Right lobe of liver (tissue), 6 donors: ENCODE measurements at regions not wholly inside any gene's neighbourhood (a gene's known extent, or its start where the extent isn't known, plus 50 kb on each side); places are given as distances from the start of the nearest gene placed in this dataset.

Source experiments
- ATAC-seq, 4 donors: fragments of 200-7000 bp; cut with Tn5 transposase; one replicate each; pipeline ENCODE4 v1.9.1; 2020; ENCODE audit warnings: mild to moderate bottlenecking in 4 of 4, moderate library complexity in 4 of 4
- DNase-seq, 3 donors: peaks; one replicate each; pipeline ENCODE4 v3.0.0-alpha.2; 2020
- H3K27ac ChIP-seq, 3 donors: fragments of 200-600 bp; one replicate each; pipeline ENCODE4 v1.8.0; 2022
- H3K27me3 ChIP-seq, 2 donors: fragments of 200-600 bp; one replicate each; pipeline ENCODE4 v1.8.0; 2022
- H3K36me3 ChIP-seq, 4 donors: fragments of 200-600 bp; sonication (generic) in 1 of 4; one replicate each; pipeline versions ENCODE4 v1.5.1 to v1.8.0; 2017 to 2022; ENCODE audit warnings: control low read depth in 1 of 4
- H3K4me1 ChIP-seq, 4 donors: fragments of 200-600 bp; sonication (generic) in 1 of 4; one replicate each; pipeline versions ENCODE4 v1.5.1 to v1.8.0; 2017 to 2022; ENCODE audit warnings: control low read depth in 1 of 4
- H3K4me3 ChIP-seq, 3 donors: fragments of 200-600 bp; one replicate each; pipeline ENCODE4 v1.8.0; 2022
- H3K9me3 ChIP-seq, 4 donors: fragments of 200-600 bp; sonication (generic) in 1 of 4; one replicate each; pipeline versions ENCODE4 v1.5.1 to v1.8.0; 2017 to 2022; ENCODE audit warnings: control low read depth in 1 of 4
- POLR2A ChIP-seq: fragments of 450-650 bp; IDR thresholded peaks from one replicate; pipeline ENCODE4 v1.6.1; 2017; ENCODE audit warnings: antibody characterized with exemption, mild to moderate bottlenecking
- WGBS: methylation state at CpG from one replicate; pipeline ENCODE4 v1.1.6; 2018; ENCODE audit warnings: low coverage, low lambda C conversion rate; ENCODE audit not compliant: insufficient coverage; ENCODE audit errors: missing lambda C conversion rate; 5-methylcytosine and 5-hydroxymethylcytosine counted together
- intact Hi-C, 2 donors: fragments of 100-400 bp; cut with DNase I; formaldehyde crosslinking; loops; one replicate each; pipeline versions ENCODE4 v1.11.2 to v1.14.1; 2022
- TF ChIP-seq, protein P1 (sequence below), 4 donors: fragments of 200-600 bp in 3 of 4; fragments of 450-650 bp in 1 of 4; IDR thresholded peaks; one replicate each; pipeline versions ENCODE4 v1.5.1 to v1.8.0; 2016 to 2022; ENCODE audit warnings: antibody characterized with exemption in 4 of 4, mild to moderate bottlenecking in 2 of 4
- donor health status: DM: no; HTN: yes; CAD: no.
- donor health status: DM: no; HTN: no; CAD: no.
- donor health status: DM: no; HTN: no; CAD: no.
- donor health status: DM: no; HTN: yes; CAD: no.
- donor health status: DM: no; HTN: yes; CAD: no.

DNA sequence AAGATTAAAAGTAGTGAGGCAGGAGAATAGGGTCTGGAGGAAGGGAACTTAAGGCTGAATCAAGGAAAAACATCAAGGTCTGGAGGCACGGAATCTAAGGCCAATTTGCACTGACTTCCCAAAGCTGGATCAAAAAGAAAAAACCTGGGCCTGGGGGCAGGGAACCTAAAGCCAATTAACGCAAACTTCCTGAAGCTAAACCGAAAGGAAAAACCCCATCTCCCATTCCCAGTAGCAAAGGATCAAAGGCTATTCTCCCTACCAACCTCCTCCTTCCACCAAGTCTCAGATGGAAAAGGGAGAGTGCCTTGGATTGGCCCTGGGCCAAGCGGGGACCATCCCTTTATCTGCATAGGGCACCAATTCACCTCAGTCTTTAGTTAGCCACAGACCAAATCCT lies 384.2 kb downstream of the GRIN2B start:
- intact Hi-C loops: no loop called here
- WGBS: 67% methylated on average over 2 of the region's 4 CpGs
- Histone ChIP-seq H3K9me3 (no peaks in the 10 kb centered on the region), H3K4me3 (no peak overlapping the region), H3K36me3 (no peaks in the 10 kb centered on the region), H3K4me1 (peaks cover 0 to 6% (median 1%) of the 10 kb centered on the region in 4 donors), H3K27me3 (no peaks in the 10 kb centered on the region), H3K27ac (no peak overlapping the region)
- ATAC-seq (no peak), DNase-seq (no peak)
- no peak for TF ChIP-seq POLR2A
- TF ChIP-seq, protein P1, sequence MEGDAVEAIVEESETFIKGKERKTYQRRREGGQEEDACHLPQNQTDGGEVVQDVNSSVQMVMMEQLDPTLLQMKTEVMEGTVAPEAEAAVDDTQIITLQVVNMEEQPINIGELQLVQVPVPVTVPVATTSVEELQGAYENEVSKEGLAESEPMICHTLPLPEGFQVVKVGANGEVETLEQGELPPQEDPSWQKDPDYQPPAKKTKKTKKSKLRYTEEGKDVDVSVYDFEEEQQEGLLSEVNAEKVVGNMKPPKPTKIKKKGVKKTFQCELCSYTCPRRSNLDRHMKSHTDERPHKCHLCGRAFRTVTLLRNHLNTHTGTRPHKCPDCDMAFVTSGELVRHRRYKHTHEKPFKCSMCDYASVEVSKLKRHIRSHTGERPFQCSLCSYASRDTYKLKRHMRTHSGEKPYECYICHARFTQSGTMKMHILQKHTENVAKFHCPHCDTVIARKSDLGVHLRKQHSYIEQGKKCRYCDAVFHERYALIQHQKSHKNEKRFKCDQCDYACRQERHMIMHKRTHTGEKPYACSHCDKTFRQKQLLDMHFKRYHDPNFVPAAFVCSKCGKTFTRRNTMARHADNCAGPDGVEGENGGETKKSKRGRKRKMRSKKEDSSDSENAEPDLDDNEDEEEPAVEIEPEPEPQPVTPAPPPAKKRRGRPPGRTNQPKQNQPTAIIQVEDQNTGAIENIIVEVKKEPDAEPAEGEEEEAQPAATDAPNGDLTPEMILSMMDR (IDR thresholded peaks at IDR 0.05): no peak

DNA sequence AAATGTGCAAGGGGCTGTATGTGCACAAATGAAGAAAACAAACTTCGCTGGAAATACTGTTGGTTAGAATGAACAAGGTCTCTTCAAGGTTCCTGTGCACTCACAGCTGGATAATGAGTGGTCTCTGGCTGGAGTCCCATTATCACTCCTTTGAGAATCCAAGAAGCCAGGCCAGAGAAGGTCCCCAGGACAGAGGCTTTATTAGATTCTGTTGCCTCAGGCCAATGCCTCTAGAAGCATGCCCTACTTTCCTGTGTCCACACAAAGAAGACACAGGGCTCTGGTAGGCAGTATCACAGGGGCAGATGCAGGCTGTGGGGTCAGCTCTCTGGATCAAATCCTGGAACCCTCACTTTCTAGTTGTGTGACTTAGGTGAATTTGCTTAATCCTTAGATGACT lies 384.7 kb downstream of the GRIN2B start:
- Histone ChIP-seq H3K27ac (no peak overlapping the region), H3K4me1 (peaks cover 0 to 9% (median 2%) of the 10 kb centered on the region in 4 donors), H3K9me3 (no peaks in the 10 kb centered on the region), H3K4me3 (no peak overlapping the region), H3K36me3 (no peaks in the 10 kb centered on the region), H3K27me3 (no peaks in the 10 kb centered on the region)
- TF ChIP-seq, protein P1 (IDR thresholded peaks at IDR 0.05): no peak
- no peak for TF ChIP-seq POLR2A
- DNase-seq (no peak), ATAC-seq (no peak)
- WGBS: 73% methylated on average over 1 of the region's 1 CpG
- intact Hi-C loops: no loop called here

DNA sequence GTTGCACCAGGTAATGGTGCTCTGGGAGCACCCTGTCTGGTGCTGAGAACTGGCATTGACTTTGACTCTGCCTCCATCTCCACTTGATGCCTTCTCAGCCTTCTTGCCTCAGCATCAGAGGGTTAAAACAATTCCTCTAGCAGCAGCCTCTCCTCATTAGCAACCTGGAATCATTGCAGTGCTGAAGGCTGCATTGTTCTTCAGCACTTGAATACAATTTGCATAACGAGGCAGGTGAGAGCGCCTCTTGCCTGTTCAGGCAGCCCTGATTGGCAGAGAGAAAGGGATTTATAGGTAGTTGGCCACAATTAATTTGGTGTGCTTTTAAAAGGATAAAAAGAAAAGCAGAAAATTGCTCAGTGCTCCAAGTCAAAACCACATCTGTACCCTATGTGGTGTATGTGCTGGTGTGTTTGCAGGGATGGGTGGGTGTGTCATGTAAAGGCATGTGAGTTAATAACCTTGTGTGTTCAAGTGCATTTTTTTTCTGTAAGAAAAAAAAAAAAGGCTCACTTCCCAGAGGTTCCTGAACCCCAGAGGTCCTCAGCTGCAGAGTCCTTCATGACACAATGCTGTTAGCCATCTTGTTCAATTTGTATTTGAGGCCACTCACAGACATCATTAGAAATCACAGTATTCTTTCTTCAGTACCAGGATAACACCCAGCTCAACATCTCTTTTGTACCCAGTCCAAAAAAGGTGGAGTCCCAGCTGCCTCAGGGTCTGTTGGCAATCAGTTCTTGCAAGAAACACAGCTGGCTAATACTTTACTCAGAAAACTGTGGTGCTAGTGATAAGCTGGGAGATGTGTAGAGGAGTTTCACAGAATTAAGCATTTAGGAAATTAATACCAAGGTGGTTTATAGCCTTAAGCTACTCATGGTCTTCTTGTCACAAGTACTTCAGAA lies 385.6 kb downstream of the GRIN2B start:
- peaks cover 0 to 9% (median 4%) of the 10 kb centered on the region in 4 donors for H3K4me1 ChIP-seq
- H3K36me3 ChIP-seq: no peaks in the 10 kb centered on the region
- no peak overlapping the region for H3K4me3 ChIP-seq
- no peaks in the 10 kb centered on the region for H3K9me3 ChIP-seq
- no peaks in the 10 kb centered on the region for H3K27me3 ChIP-seq
- no peak overlapping the region for H3K27ac ChIP-seq
- TF ChIP-seq POLR2A: no peak
- TF ChIP-seq, protein P1 (IDR thresholded peaks at IDR 0.05): no peak
- DNase-seq: no peak
- 95% methylated on average over 2 of the region's 2 CpGs for WGBS
- intact Hi-C loops: no loop called here
- peak in 1 of 4 donors; percentile 18 for ATAC-seq

DNA sequence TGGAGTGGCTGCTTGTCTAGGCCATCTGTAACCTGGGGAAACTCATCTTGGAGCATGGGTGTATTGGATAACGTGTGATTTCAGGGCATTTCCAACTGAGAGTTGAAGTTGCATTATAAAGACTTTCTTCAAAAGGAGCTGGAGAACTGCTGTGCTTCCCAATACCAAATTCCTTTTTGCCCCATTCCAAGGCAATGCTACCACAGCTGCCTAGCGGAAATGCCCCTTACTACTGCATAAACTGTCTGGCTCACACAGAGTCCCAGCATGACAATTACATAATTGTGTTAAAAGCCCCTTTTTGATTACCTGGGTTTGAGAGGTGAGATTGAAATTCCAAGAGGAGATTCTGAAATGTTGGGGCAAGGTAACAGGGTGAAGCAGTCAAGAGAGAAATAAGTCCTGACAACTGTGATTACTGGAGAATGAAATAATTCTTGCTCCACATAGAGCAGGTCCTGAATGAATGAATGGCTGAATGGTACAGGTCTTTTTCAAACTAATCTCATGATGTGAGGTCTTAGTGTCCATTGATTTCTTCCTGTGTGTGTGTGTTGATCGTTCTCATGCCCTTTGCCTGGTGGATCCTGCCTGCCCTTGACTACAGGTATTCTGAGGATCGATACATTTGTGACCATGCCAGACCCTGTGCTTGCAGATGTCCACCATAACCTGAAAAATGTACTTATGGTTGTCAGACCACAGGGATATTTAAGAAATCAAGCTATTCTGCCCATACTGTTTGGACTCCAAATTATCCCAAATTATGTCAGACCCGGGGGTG lies 386.5 kb downstream of the GRIN2B start:
- no peaks in the 10 kb centered on the region for H3K36me3 ChIP-seq
- TF ChIP-seq, protein P1 (IDR thresholded peaks at IDR 0.05): no peak
- no peak for TF ChIP-seq POLR2A
- no peak overlapping the region for H3K27ac ChIP-seq
- peaks cover 0 to 9% (median 4%) of the 10 kb centered on the region in 4 donors for H3K4me1 ChIP-seq
- no peaks in the 10 kb centered on the region for H3K9me3 ChIP-seq
- intact Hi-C loops: no loop called here
- no peak overlapping the region for H3K4me3 ChIP-seq
- WGBS: 71% methylated on average over 3 of the region's 5 CpGs
- no peaks in the 10 kb centered on the region for H3K27me3 ChIP-seq
- DNase-seq: no peak
- ATAC-seq: peak; percentile 71 to 75 (median 72)
